Sigmoid colon (tissue), 3 donors: ENCODE measurements at regions not wholly inside any gene's neighbourhood (a gene's known extent, or its start where the extent isn't known, plus 50 kb on each side); places are given as distances from the start of the nearest gene placed in this dataset.

Experiments
- CTCF ChIP-seq, 4 experiments: fragments of 450-650 bp in 3 of 4; fragments of 200-600 bp in 1 of 4; IDR thresholded peaks; one replicate each; pipeline ENCODE4 v1.5.1; 2016 to 2019; ENCODE audit warnings: antibody characterized with exemption in 4 of 4, mild to moderate bottlenecking in 3 of 4, moderate library complexity in 2 of 4
- POLR2A ChIP-seq, 2 donors: fragments of 450-650 bp; IDR thresholded peaks; one replicate each; pipeline ENCODE4 v1.6.1; 2016; ENCODE audit warnings: antibody characterized with exemption in 2 of 2, mild to moderate bottlenecking in 2 of 2, moderate library complexity in 2 of 2

DNA sequence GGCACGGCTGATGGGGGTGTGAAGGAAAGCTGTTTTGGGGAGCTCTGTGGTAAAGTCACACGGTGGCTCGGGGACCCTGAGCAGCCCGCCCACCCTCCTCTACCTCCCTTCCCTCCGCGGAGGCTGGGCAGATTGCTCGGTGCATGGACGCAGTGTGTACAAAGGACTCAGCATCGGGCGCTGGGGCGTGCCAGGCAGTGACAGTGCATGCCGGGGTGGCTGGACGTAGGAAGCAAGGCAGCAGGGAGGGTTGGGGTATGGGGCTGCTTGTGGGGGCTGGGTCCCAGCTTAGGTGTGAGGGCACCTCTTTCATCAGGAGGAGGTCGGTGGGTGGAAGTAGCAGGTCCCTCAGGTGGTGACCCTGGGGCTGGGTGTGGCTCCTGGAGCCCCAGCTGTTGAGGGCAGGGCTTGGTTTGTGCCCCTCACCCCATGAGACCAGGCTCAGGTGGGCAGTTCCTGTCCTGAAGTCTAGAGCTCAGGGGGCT lies 159.9 kb upstream of the GSE1 start:
- TF ChIP-seq POLR2A (IDR thresholded peaks at IDR 0.05) (no peak), CTCF (IDR thresholded peaks at IDR 0.05) (no peak)
